ENCODE measurements at regions not wholly inside any gene's neighbourhood (a gene's known extent, or its start where the extent isn't known, plus 50 kb on each side); places are given as distances from the start of the nearest gene placed in this dataset.
A peak's percentile ranks its signal among the peaks of the same experiment; 100 is the strongest.
"Not testable (repeated sequence)": the region's sequence is repeated elsewhere in the genome, so short reads cannot be mapped to it uniquely, and the experiment has no call there.

DNA sequence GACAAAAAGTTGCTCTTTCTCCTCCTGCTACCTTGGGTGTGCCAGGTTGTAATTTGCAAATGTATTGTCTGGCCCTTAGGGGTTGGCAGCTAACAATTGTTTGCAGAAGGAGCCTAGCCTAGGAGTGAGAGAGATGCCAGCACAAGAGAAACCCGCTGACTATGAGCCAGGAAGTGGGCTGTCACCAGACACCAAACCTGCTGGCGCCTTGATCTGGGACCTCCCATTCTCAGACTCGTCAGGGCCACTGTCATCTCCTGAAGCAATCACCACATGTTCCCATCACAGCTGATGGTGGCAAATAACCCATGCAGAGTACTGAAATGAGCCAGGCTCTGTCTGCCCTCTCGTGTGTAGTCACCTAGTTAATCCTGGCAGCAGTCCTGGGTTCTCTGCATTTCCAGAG, 406.4 kb upstream of the NPAP1 start:
- peak overlapping the region in 3 of 4 donors; percentile 6 to 70 (median 37) for H3K27ac ChIP-seq
- H3K9me3 ChIP-seq, result no peaks in the 10 kb centered on the region
- intact Hi-C loops (cut with DNase I), result no loop called here
- peak; percentile 47 to 79 (median 65) for DNase-seq
- peaks cover 34% of the 10 kb centered on the region for H3K4me1 ChIP-seq
- no peak overlapping the region for H3K4me3 ChIP-seq
- 34 to 40% methylated on average over 1 to 4 of the region's 4 CpGs for WGBS, 2 donors
- TF ChIP-seq, protein P1, sequence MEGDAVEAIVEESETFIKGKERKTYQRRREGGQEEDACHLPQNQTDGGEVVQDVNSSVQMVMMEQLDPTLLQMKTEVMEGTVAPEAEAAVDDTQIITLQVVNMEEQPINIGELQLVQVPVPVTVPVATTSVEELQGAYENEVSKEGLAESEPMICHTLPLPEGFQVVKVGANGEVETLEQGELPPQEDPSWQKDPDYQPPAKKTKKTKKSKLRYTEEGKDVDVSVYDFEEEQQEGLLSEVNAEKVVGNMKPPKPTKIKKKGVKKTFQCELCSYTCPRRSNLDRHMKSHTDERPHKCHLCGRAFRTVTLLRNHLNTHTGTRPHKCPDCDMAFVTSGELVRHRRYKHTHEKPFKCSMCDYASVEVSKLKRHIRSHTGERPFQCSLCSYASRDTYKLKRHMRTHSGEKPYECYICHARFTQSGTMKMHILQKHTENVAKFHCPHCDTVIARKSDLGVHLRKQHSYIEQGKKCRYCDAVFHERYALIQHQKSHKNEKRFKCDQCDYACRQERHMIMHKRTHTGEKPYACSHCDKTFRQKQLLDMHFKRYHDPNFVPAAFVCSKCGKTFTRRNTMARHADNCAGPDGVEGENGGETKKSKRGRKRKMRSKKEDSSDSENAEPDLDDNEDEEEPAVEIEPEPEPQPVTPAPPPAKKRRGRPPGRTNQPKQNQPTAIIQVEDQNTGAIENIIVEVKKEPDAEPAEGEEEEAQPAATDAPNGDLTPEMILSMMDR (IDR thresholded peaks at IDR 0.05), result peak in 4 of 7 experiments; percentile 16 to 41 (median 27)
- no peak for TF ChIP-seq POLR2A (IDR thresholded peaks at IDR 0.05)
- no peaks in the 10 kb centered on the region for H3K36me3 ChIP-seq (replicated peaks in 1 of 2; ENCODE audit: insufficient read depth in 1 of 2, low read depth in 2 of 2)
- peak; percentile 63 for ATAC-seq
- H3K27me3 ChIP-seq, result no peaks in the 10 kb centered on the region

DNA sequence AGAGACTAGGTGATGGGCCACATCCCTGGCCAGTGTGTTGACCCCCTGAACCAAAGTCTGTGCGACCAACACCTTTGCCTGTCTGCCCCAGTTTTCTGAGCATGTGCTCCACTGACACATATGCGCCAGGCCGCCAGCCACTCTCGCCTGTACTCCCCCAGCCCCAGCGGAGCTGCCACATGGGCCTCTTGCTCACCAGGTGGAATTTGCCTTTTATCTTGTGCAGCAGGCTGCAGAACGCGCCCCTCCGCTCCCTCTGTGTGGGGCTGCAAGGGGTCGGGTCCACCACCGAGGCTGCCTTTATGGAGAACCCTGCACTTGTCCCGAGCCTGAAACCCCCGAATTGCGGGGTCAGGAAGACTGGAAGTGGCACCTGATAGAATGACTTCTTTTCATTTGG, 405.7 kb upstream of the NPAP1 start:
- Histone ChIP-seq H3K9me3 (no peaks in the 10 kb centered on the region), H3K27me3 (no peaks in the 10 kb centered on the region), H3K27ac (peak overlapping the region in 1 of 4 donors; percentile 37), H3K4me3 (no peak overlapping the region), H3K36me3 (replicated peaks in 1 of 2; ENCODE audit: insufficient read depth in 1 of 2, low read depth in 2 of 2) (no peaks in the 10 kb centered on the region), H3K4me1 (peaks cover 34% of the 10 kb centered on the region)
- ATAC-seq (no peak), DNase-seq (peak in 1 of 4 donors; percentile 11)
- 89 to 98% methylated on average over 12 to 13 of the region's 13 CpGs for WGBS, 2 donors
- no peak for TF ChIP-seq POLR2A (IDR thresholded peaks at IDR 0.05)
- TF ChIP-seq, protein P1 (IDR thresholded peaks at IDR 0.05), result no peak
- intact Hi-C loops (cut with DNase I), result no loop called here

DNA sequence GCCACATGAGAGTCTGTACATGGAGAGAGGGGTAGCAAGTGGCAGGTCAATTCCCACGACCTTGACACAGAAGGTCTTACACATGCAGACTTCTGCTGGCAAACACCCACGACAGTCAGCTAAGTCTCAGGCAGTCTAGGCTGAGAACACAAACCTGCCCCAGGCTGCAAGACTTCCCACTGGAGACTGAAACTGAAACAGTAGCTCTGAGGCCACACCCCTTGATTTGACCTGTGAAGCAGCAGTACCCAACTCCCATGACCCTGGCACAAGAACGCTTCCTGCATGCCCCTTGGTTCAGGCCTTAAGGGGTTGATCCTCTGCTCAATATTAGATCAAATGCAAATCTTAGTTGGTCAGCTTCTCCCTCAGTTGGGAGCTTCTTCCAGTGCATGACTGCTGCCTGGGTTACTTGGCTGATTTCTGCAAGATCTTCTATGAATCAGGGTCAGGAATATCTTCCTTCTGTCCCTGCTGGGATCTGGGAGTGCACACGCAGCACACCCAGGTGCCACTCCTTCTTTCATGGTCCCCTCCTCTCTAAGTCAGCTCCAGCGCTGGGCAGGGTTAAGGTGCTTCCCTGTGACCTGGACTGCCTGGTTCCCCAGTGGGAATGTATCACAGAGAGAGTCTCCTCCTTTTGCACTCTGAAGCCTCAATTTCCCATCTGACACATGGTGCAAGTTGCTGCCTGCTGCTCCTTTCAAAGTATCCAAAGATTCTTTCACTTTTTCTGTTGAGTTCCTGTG, 403.9 kb upstream of the NPAP1 start:
- peak; percentile 79 for ATAC-seq

DNA sequence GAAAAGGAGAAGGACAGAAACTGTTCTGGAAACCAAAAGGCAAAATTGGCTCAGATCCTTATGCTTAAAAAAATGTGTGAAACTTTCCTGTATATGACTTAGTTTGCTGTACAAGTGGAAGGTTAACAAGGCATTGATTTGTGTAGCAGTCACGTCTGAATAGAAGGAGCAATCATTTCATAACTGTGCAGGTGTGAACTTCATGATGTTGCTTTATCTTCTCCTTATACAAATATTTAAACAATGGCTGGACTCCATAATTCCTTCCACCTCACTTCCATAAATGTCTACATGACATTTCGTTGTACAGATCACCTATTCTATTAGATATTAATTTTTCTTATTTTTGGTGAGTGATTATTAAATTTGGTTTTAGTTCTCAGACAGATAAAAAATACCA, 382.7 kb upstream of the NPAP1 start:
- Histone ChIP-seq H3K4me1 (no peaks in the 10 kb centered on the region), H3K27me3 (no peaks in the 10 kb centered on the region), H3K36me3 (replicated peaks in 1 of 2; ENCODE audit: insufficient read depth in 1 of 2, low read depth in 2 of 2) (no peaks in the 10 kb centered on the region), H3K27ac (no peak overlapping the region), H3K4me3 (no peak overlapping the region), H3K9me3 (no peaks in the 10 kb centered on the region)
- DNase-seq (no peak), ATAC-seq (no peak)
- TF ChIP-seq, protein P1 (IDR thresholded peaks at IDR 0.05), result no peak
- TF ChIP-seq POLR2A (IDR thresholded peaks at IDR 0.05), result no peak
- intact Hi-C loops (cut with DNase I), result no loop called here
- 11 to 15% methylated on average over 2 of the region's 2 CpGs for WGBS, 2 donors

More for the DNA sequence above, 403.9 kb upstream of the NPAP1 start:
- Histone ChIP-seq H3K27ac (peak overlapping the region in 3 of 4 donors; percentile 39 to 77 (median 66)), H3K4me1 (peaks cover 34% of the 10 kb centered on the region)
- H3K9me3 ChIP-seq; intact Hi-C loops (cut with DNase I); H3K27me3 ChIP-seq; H3K4me3 ChIP-seq; H3K36me3 ChIP-seq (replicated peaks in 1 of 2; ENCODE audit: insufficient read depth in 1 of 2, low read depth in 2 of 2): not testable (repeated sequence)
- WGBS, 2 donors, result 26 to 27% methylated on average over 4 to 5 of the region's 5 CpGs
- peak; percentile 58 to 81 (median 70) for DNase-seq

DNA sequence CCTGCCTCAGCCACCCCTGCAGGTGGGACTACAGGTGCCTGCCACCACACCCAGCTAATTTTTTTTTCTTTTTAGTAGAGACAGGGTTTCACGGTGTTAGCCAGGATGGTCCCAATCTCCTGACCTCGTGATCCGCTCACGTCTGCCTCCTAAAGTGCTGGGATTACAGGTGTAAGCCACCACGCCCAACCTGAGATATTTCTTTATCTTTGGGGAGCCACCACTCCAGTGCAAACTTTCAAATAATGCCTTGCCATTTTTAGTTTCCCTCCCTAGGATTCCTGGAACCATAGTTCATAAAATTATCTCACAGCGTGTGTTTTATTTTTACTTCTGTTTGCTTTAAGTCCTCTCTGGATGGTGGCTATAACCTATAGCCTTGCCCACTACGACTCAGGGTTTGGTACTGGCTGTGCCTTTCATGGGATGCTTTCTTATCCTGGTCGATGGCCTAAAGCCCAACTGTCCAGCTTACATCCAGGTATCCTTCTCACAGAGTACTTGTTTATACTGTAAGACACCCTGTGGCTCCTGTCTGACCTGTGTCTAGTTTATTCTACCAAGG, 374.7 kb upstream of the NPAP1 start:
- H3K9me3 ChIP-seq; H3K4me3 ChIP-seq; intact Hi-C loops (cut with DNase I); DNase-seq; H3K36me3 ChIP-seq (replicated peaks in 1 of 2; ENCODE audit: insufficient read depth in 1 of 2, low read depth in 2 of 2); H3K27me3 ChIP-seq; H3K4me1 ChIP-seq; H3K27ac ChIP-seq; ATAC-seq: not testable (repeated sequence)
- 59 to 64% methylated on average over 8 of the region's 8 CpGs for WGBS, 2 donors

DNA sequence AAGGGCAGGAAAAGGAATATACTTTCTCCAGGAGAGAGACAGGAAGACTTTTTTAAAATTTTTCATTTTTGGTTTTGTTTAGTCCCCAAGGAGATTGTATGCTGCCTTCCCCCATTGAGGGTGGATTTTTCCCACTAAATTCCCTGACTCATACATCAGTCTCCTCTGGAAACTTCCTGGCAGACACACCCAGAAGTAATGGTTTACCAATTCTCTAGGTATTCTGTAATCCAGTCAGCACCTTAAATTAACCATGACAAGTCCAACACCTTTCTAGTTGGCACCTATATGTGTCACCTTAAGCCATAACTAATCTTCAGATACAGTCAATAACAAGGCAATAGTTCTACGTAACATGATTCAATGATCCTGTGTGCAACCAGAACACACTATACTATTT, 373.6 kb upstream of the NPAP1 start:
- H3K36me3 ChIP-seq (replicated peaks in 1 of 2; ENCODE audit: insufficient read depth in 1 of 2, low read depth in 2 of 2); H3K27ac ChIP-seq; H3K27me3 ChIP-seq; H3K4me1 ChIP-seq; H3K9me3 ChIP-seq; intact Hi-C loops (cut with DNase I); ATAC-seq; H3K4me3 ChIP-seq; DNase-seq: not testable (repeated sequence)
- whole genome bisulfite sequencing, 2 donors, result 85 to 88% methylated on average over 1 of the region's 1 CpG

DNA sequence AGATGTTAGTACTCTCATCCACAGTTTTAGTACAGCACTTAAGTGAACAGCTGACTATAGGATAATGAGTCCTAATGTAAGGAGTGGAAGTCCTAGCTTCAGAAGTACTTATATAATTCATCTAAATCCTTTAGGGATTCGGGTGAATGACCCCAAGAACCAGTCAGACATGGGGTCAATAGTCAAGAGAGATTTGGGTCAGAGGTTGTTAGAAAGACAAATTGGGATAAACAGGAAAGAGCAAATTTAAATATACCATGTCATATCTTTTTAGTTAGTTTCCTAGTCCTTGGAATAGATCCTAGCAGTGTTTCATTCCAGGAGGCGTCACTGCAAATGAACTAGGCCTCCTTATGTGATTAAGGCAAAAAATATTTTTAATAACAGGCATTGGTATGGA, 370.8 kb upstream of the NPAP1 start:
- H3K27me3 ChIP-seq; H3K9me3 ChIP-seq; H3K27ac ChIP-seq; DNase-seq; H3K4me1 ChIP-seq; intact Hi-C loops (cut with DNase I); H3K36me3 ChIP-seq (replicated peaks in 1 of 2; ENCODE audit: insufficient read depth in 1 of 2, low read depth in 2 of 2); ATAC-seq; H3K4me3 ChIP-seq: not testable (repeated sequence)
- 58 to 67% methylated on average over 2 of the region's 2 CpGs for WGBS, 2 donors

DNA sequence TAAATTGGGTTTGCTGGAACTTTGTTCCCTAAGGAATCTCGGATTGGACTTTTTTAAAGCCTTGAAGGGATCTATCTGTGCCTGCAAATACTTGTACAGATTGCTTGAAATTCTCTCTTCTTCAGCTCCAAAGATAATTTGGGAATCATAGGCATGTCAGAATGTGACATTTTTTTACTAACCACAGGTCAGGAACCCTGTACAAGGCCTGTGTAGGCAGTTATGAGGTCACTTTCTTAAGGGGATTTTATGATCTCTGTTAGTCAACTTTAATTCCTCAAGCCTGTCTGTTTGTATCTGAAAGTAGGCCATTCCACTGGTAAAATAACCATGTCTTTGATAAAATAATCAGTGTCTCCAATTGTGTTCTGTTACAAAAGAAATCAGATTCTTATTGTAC, 369.9 kb upstream of the NPAP1 start:
- 62 to 81% methylated on average over 1 of the region's 1 CpG for WGBS, 2 donors
- DNase-seq; H3K9me3 ChIP-seq; H3K4me1 ChIP-seq; H3K4me3 ChIP-seq; H3K36me3 ChIP-seq (replicated peaks in 1 of 2; ENCODE audit: insufficient read depth in 1 of 2, low read depth in 2 of 2); H3K27ac ChIP-seq; intact Hi-C loops (cut with DNase I); H3K27me3 ChIP-seq; ATAC-seq: not testable (repeated sequence)

DNA sequence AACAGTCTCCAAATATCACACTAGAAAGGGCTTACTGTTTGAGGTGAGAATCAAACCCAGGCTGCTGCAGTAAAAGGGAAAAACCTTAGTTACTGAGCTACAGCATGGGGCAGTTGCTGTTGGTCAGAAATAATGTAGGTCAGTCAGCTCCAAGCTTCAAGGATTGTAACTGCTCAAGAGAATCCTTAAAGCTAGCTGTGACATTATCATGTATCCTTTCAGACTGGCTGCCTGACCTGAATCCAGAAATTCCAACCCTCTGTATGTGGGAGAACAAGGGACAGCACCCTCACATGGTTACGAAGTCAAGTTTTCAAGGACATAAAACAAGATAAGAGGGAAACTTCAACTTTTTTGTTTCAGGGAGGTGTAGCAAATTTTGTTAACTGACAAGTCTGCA, 365.9 kb upstream of the NPAP1 start:
- H3K27ac ChIP-seq; ATAC-seq; intact Hi-C loops (cut with DNase I); H3K36me3 ChIP-seq (replicated peaks in 1 of 2; ENCODE audit: insufficient read depth in 1 of 2, low read depth in 2 of 2); H3K4me1 ChIP-seq; H3K27me3 ChIP-seq; H3K9me3 ChIP-seq; H3K4me3 ChIP-seq; DNase-seq: not testable (repeated sequence)
- WGBS, 2 donors, result 17 to 44% methylated on average over 1 of the region's 1 CpG

Measured in body of pancreas (tissue), 4 donors.